DND-41 (cell line): ENCODE measurements at regions not wholly inside any gene's neighbourhood (a gene's known extent, or its start where the extent isn't known, plus 50 kb on each side); places are given as distances from the start of the nearest gene placed in this dataset.

Experiments
- CTCF ChIP-seq: IDR thresholded peaks from 2 replicates; pipeline ENCODE4 v1.5.1; 2012; ENCODE audit warnings: borderline replicate concordance, low read length, moderate library complexity, mild to moderate bottlenecking; ENCODE audit not compliant: poor library complexity, severe bottlenecking; ENCODE audit errors: extremely low read depth
- EZH2 ChIP-seq: IDR thresholded peaks from 3 replicates; pipeline ENCODE4 v1.6.1; 2012; ENCODE audit warnings: borderline replicate concordance, low read depth, mild to moderate bottlenecking, moderate library complexity, low read length, inconsistent platforms; ENCODE audit not compliant: severe bottlenecking

- TF ChIP-seq EZH2 (no peak), CTCF (no peak)
Observed at GRCh38 chr5:167880420-167880819, 411.0 kb upstream of the WWC1 start.
